ENCODE measurements at regions not wholly inside any gene's neighbourhood (a gene's known extent, or its start where the extent isn't known, plus 50 kb on each side); places are given as distances from the start of the nearest gene placed in this dataset.

DNA sequence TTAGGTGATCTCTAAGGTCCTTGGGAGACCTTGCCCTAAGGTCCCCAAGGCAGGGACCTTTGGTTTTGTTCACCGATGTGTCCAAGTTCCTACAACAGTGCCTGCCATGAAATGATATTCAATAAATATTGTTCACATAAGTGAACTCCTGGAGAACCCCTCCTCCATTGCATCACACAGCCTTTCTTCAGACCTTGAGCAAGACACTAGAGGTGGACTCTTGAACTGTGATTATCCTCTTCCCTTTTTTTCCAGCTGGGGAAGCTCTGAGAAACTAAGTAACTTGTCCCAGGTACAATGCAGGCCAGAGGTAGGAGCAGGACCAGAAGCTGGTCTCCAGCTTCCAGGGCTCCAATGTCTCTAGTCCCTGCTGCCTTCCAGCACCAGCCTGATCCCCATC lies 76.6 kb upstream of the LMO1 start:
- intact Hi-C loops (cut with DNase I, micrococcal nuclease) = no loop called here
- no peak for ATAC-seq
- no peak for DNase-seq

DNA sequence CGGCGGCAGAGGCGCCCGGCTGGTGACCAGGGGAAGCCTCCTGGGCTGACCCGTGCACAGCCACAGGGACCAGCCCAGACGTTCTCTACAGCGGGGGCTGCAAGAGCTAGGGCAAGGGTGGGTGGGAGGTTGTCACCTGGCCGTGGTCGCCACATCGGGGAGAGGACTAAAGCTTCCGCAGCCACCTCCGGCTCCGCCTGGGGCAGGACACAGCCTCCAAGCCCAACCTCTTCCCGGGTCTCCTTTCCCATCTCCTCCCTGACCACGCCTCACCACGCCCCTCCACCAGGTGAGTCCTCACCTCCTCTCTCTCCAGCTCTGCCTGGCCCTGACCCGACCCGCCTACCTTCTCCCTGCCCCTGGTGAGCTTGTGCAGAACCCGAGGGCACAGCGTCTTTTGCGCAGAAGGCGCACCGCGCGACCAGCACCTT lies 75.9 kb upstream of the LMO1 start:
- ATAC-seq = no peak
- intact Hi-C loops (cut with DNase I, micrococcal nuclease) = no loop called here

DNA sequence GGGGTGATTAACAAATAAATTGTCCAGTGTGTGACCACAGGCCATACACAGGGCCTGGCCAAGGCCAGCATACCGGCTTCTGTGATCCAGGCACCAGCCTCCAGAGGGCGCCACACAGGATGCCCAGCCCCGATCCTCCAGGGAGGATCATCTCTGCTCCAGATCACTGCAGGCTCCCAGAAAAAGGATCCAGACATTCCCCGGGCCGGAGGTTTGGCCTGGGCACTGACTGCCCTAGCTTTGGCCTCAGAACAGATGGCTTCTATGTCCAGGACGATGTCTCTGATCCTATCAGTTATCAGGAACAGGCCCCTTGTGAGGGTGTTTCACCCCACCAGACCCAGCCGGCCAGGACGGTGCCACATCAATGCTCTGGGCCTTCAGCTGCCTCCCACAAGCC lies 74.5 kb upstream of the LMO1 start:
- ATAC-seq = peak; percentile 84
- peak in 1 of 2 donors; percentile 71 for DNase-seq
- intact Hi-C loops (cut with DNase I, micrococcal nuclease) = no loop called here

More for the DNA sequence above, 75.9 kb upstream of the LMO1 start:
- DNase-seq = no peak

DNA sequence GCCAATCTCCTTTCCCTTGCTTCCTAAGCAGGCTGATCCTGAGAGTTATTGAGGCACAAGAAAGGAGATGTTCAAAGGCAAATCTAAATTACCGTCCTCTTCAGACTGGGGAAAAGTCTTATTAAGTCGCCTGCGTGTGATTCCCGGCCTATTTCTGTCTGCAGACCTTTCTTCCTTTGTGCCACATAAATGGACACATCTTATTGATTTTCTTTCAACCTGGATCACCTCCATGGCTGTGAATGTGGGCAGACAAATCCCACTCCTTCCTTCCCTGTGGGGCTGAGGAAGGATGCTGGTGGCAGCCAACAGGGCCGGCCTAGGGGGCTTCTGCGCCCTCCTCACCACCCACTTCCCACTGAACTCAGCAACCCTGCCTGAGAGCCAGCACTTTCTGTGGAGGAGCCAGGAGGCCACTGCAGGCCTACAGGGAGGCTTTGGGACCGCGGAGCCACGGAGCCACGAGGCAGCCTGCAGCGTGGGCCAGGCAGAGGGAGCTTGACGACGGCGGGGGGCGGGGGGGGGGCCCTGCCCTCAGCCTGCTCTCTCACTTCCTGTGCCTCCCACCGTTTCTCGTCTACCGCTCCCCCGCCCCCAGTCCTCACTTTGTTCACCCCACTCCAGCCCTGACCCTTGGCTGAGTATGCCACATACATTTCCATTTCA lies 73.6 kb upstream of the LMO1 start:
- intact Hi-C loops (cut with DNase I, micrococcal nuclease) = no loop called here

DNA sequence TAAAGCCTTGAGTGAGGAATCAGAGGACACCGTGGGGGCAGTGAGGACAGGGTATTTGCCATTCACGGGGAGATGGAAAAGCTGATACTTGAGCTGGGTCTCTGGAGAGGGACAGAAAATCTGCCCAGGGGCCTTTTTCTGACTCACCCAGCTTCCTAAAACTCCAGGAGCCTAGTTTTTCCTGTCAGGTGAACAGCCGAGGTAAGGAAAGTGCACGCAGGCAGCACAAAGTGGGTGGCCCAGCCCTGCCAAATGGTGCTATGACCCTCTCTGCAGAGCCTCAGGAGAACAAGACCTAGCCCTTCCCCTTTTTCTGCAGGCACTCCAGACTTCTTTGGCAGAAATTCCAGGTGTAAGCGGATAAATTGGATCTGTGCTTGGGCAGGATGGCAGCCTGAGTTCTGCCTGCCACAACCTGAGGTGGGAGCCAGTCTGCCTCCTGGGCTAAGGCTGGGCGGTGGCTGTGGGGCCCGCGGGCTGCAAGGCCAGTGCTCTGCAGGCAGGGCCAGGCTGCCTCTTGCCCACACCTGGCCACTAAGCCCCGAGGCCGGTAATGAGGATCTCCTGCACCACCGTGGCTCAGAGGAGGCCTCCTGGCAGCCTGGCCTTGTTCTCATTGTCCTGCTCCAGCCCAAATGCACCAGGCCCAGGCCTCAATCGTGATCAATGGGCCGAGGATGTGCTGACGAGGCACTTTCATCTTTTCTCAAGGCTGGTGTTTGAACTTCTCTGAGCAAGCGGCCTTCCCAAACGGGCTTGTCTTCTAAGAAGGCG lies 72.9 kb upstream of the LMO1 start:
- DNase-seq (no peak), ATAC-seq (no peak)
- intact Hi-C loops (cut with DNase I, micrococcal nuclease) = no loop called here

More for the DNA sequence above, 73.6 kb upstream of the LMO1 start:
- no peak for DNase-seq
- ATAC-seq = no peak

DNA sequence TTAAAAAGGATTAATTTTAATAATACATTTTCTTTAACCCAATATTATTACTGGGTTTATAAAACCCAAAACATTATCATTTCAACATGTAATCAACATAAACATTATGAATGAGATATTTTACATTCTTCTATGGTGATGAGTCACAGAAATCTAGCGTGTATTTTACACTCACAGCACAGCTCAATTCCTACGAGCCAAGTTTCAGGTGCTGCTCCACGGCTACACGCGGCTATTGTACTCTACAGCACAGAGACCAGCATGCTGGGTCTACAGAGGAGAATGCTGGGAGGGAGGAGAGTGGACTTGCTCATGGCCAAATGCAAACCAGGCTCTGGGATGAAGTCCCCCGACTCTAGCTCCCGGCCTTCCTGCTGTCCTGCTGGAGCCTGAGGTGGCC lies 72.0 kb upstream of the LMO1 start:
- DNase-seq (no peak), ATAC-seq (no peak)
- intact Hi-C loops (cut with DNase I, micrococcal nuclease) = no loop called here

DNA sequence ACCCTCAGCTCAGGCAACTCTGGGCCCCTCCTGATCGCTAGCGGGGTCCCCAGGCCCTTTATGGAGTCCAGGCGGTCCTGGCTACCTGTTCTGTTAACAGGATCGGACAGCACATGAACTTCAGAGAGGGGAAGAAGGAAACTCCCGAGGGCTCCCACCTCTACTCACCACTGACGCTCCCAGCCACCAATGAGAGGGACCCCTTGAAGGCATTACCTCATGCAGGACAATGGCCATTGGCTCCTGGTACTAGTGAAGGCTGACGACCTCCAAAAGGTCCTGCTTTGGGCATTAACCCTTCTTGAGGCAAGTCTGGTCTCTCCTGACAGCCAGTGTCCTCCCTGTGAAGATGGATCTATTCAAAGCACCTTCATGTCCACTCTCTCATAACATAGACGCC lies 71.5 kb upstream of the LMO1 start:
- no peak for ATAC-seq
- DNase-seq = no peak
- intact Hi-C loops (cut with DNase I, micrococcal nuclease) = no loop called here

DNA sequence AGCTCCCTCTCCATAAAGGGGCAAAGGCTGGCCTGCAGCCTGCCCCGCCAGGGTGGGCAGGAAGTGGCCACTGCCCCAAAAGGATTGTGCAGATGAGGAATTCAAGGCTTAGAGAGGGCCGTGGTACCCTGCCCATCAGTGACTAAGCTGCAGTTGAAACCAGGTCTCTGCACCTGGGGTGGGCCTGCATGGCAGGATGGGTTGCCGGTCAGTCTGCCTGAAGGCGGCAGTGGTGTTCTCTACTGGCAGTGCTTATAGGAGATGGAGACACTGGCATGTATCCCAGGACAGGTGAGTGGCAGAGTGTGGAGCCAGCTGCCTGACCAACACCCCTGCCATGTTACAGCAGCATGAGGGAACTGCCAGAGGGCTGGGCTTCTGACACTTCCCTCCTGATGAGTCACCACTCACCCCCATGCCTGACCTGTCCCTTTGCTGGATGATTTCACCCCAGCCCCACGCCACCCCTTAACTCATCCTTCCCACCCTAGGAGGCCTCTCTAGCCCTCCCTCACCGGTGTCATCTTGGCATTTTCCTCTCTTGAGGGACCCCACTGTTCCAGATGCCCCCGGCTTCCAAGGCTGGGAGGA lies 70.2 kb upstream of the LMO1 start:
- DNase-seq (no peak), ATAC-seq (no peak)
- intact Hi-C loops (cut with DNase I, micrococcal nuclease) = no loop called here

DNA sequence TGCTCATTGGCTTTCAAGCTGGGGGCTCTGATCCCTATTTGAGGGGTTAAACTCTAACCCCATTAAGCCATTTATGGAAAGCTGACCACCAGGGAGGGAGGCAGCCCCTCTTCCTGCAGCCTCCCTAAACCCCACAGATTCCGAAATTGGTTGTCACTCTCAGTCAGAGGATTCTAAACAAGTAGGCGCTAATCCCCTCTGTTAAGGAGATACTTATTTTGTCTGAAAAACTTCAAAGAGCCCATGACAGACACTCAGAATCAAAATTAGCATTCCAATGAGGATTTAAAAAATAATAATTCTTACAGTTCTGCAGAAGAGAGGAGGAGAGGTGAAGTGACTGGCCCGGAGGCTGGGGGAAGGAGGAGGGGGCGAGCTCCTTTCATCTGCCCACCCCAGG lies 69.7 kb upstream of the LMO1 start:
- ATAC-seq (no peak), DNase-seq (no peak)
- intact Hi-C loops (cut with DNase I, micrococcal nuclease) = no loop called here

DNA sequence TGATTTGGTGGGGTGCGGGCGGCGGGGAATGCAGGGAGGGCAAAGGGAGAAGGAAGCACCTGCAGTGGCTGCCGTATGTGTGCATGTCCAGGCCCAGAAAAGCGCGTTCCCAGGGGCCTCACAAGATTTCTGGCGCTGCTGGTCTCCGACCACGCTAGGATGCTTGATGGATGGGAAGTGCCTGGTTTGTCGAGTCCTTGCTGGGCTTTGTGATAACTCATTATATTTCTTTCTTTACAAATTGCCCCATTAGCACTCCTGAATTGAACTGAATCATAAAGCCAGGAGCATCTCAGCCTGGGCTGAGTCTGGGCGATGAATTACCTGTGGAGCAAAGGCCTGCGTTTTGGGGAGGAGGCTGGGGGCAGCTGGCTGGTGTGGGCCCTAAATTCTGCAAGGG lies 69.2 kb upstream of the LMO1 start:
- ATAC-seq (no peak), DNase-seq (no peak)
- intact Hi-C loops (cut with DNase I, micrococcal nuclease) = no loop called here

DNA sequence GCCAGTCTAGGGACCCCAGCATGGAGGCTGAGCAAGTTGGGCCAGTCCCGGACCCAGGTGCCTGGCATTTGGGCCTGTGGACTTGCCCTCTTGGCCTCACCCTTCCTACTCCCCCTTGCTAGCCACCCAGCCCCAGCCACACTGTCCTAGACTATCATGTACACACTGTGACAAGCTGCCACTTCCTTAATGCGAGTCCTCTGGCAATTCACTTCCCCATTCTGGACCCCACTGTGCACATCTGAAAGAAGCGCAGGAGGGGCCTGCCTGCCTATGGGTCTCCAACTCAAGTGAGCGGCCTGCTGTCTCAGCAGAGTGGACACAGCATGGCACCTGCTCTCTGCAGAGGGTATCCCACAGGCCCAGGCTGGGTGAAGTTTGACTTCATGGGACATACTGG lies 68.5 kb upstream of the LMO1 start:
- DNase-seq = no peak
- ATAC-seq = no peak
- intact Hi-C loops (cut with DNase I, micrococcal nuclease) = no loop called here

DNA sequence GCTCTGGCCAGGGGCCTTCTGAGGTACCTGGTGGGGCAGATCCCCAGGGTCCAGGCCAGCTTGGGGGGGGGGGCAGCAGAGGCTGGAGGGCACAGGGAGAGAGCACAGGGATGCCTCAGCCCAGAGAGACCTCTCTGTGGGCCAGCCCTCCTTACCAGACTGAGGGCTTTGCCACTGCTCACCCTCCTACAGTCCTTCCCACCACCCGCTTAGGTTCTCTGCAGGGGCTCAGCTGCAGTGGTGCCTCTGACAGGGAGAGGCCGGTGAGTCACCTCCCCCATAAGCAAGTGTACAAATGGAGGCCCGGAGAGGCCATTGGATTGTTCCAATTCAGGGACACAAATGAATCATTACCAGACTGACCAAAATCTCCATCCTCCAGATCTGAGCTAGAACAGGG lies 68.1 kb upstream of the LMO1 start:
- intact Hi-C loops (cut with DNase I, micrococcal nuclease) = no loop called here
- DNase-seq = no peak
- ATAC-seq = no peak

DNA sequence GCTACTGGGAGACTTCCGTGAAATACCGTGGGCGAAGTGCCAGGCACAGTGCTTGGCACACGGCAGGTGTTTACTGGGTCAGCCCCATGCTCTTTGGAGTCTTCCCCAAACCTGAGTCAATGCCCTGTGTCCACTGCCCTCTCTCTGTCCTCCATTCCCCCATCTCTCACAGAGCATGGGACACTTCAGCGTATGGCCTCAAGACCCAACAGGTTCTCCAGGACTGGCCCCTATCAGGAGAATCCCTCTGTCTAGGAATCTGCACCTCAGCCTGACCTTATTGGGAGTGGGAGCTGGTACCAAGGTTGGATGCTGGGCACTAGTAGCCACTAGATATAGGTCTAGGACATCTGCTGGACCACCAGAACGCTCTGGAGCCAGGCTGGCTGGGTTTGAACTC lies 67.2 kb upstream of the LMO1 start:
- no peak for ATAC-seq
- DNase-seq = no peak
- intact Hi-C loops (cut with DNase I, micrococcal nuclease) = no loop called here

DNA sequence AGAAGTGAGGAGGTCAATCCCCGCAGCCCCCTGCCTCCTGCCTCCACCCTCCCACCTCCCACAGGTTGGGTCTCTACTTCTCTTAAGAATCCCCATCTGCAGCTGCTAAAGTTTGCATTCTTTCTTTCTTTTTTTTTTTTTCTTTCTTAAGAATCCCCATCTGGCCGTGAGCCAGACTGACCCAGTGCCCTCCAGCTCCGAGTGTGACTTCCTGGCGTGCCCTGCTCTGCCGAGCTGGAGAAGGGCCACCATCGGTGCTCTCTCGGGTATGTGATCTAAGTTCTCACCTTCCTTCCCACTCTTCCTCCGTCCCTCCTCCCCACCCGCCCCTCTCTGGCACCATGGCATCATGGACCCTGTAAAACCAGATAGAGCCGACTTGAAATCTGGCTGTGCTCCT lies 66.7 kb upstream of the LMO1 start:
- ATAC-seq (no peak), DNase-seq (no peak)
- intact Hi-C loops (cut with DNase I, micrococcal nuclease) = no loop called here

DNA sequence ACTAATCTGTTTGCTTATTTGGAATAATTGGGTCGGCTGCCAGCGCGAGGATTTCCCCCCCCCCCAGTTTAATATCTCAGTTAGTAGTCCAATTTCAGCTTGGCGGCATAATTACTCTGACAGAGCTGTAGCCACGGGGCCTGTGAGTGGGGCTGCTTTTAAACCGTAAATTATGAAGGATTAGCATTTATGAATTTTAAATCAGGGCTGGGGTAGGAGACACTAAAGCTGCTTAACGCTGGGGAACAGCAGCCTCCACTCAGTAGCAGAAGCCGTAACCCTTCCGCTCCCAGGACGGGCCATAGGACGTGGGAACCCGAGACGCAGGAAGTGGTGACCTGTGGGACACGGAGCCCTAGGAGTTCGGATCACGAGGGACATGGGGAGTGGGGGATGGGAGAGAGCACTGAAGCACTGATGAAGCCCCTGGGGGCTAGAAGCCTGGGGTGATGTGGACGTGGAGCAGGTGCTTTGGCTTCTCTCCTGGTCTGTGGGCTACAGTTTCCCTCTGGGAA lies 66.2 kb upstream of the LMO1 start:
- intact Hi-C loops (cut with DNase I, micrococcal nuclease) = loop anchor here in 1 of 2 donors (5.0 kb wide), 1 partner anchor 237 kb away; no protein-coding TSS in a partner anchor

DNA sequence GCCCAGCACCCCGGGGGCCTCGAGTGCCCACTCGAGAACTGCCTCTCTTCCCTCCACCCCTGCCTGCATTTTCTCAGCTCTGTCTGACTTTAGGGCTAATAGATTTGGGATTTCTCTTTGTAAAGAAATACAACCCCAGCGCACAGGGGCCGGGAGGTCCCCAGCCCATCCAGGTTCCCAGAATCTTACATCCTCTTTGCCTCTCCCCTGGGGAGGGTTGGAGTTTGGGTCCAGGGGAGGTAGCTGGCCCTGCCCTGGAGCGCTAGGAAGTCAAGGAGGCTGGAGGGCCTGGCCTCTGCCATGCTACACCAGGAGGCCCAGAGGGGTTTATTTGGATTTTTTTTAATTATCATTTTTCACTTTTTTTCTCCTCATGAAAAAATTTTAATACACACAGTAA lies 65.7 kb upstream of the LMO1 start:
- DNase-seq = no peak
- intact Hi-C loops (cut with DNase I, micrococcal nuclease) = loop anchor here in 1 of 2 donors (5.0 kb wide), 1 partner anchor 238 kb away; no protein-coding TSS in a partner anchor

More for the DNA sequence above, 66.2 kb upstream of the LMO1 start:
- DNase-seq (no peak), ATAC-seq (no peak)

DNA sequence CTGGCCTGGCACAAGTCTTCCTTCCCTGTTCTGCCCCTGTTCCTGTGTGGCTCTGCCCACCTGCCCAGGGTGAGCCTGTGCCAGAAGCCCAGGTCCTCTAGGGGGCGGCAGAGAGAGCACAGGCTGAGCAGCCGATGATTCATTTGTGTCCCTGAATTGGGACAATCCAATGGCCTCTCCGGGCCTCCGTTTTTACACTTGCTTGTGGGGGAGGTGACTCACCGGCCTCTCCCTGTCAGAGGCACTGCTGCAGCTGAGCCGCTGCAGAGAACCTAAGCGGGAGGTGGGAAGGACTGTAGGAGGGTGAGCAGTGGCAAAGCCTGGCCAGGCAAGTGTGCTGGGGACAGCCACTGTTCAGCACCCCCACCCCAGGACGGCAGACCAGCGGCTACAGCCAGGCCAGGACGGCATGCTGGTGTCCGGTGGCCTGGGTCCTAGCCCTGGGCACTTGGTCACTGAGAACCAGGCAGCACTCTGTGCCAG lies 65.2 kb upstream of the LMO1 start:
- ATAC-seq (peak; percentile 93), DNase-seq (peak; percentile 69 to 82)
- intact Hi-C loops (cut with DNase I, micrococcal nuclease) = loop anchor here in 1 of 2 donors (5.0 kb wide), 1 partner anchor 238 kb away; no protein-coding TSS in a partner anchor

More for the DNA sequence above, 65.7 kb upstream of the LMO1 start:
- no peak for ATAC-seq

DNA sequence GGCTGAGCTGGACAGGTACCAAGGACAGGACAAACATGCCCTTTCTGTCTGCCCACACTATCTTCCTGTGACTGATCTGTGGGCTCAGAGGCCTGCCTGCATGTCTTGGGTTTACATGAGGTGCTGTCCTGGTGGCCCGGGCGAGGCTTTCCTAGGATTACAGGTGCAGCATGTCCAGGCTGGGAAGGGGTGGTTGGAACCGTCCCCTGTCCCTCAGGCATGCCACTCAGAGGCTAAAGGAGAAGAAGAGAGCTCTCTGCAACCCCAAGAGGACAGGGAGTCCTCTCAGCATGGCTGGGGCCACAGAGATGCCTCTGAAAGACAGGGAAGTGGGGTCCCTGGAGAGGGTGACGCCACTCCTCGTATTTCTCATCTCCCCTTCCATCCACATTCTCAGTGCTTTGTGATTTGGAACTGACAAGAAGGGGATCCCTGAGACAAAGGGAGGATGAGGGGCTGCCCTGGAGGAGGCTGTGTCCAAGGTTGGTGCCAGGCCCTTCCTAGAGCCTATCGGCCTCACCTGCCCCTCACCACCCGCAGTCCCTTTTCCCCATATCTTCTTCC lies 64.6 kb upstream of the LMO1 start:
- ATAC-seq (no peak), DNase-seq (no peak)
- intact Hi-C loops (cut with DNase I, micrococcal nuclease) = loop anchor here in 1 of 2 donors (5.0 kb wide), 1 partner anchor 239 kb away; no protein-coding TSS in a partner anchor

DNA sequence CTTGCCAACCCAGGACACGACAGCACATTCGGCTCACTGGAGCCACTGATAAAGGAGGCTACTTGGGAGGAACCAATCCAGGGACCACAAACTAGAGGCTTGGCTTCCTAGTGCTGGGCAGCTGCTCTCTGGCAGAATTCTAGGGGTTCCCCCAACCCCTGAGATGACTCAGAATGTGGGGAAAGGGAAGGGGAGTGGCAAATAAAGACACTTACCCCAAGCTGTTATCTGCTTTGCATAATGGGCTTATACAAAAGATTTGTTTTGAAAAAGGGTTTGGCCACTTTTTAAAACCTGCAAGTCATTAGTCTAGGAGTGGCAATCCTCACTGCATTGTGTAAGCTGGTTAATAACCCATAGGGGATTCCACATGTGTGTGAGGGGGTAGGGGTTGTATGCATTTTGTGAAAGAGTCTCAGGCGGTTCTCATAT lies 64.1 kb upstream of the LMO1 start:
- intact Hi-C loops (cut with DNase I, micrococcal nuclease) = loop anchor here in 1 of 2 donors (5.0 kb wide), 1 partner anchor 240 kb away; no protein-coding TSS in a partner anchor
- no peak for ATAC-seq
- DNase-seq = no peak
